Thyroid gland (tissue), 4 donors: ENCODE measurements at regions not wholly inside any gene's neighbourhood (a gene's known extent, or its start where the extent isn't known, plus 50 kb on each side); places are given as distances from the start of the nearest gene placed in this dataset.

ENCODE experiments used
- DNase-seq, 2 donors: peaks; one replicate each; pipeline ENCODE4 v3.0.0-alpha.2; 2019
- H3K27ac ChIP-seq, 3 donors: fragments of 200-600 bp; sonication (generic); 1 replicate in 2 of 3; 2 replicates in 1 of 3; pipeline ENCODE4 v1.5.1; 2016 to 2019; ENCODE audit warnings: mild to moderate bottlenecking in 1 of 3, moderate library complexity in 1 of 3
- H3K27me3 ChIP-seq: fragments of 200-600 bp; sonication (generic); one replicate; pipeline ENCODE4 v1.5.1; 2019
- H3K36me3 ChIP-seq, 2 donors: fragments of 200-600 bp; sonication (generic); one replicate each; pipeline ENCODE4 v1.5.1; 2016 to 2019
- H3K4me1 ChIP-seq, 2 donors: fragments of 200-600 bp; sonication (generic); one replicate each; pipeline ENCODE4 v1.5.1; 2017 to 2019
- H3K4me3 ChIP-seq, 3 donors: fragments of 200-600 bp; sonication (generic); replicated peaks in 1 of 3; 1 replicate in 2 of 3; 2 replicates in 1 of 3; pipeline ENCODE4 v1.5.1; 2016; ENCODE audit warnings: mild to moderate bottlenecking in 1 of 3
- H3K9me3 ChIP-seq: fragments of 200-600 bp; sonication (generic); one replicate; pipeline ENCODE4 v1.5.1; 2017
- POLR2A ChIP-seq, 2 donors: fragments of 450-650 bp; IDR thresholded peaks; one replicate each; pipeline ENCODE4 v1.6.1; 2017; ENCODE audit warnings: antibody characterized with exemption in 2 of 2, mild to moderate bottlenecking in 2 of 2, moderate library complexity in 1 of 2
- WGBS, 2 donors: methylation state at CpG; one replicate each; pipeline ENCODE4 v1.1.5; 2017; 5-methylcytosine and 5-hydroxymethylcytosine counted together
- intact Hi-C: fragments of 100-400 bp; cut with DNase I; formaldehyde crosslinking; loops from one replicate; pipeline ENCODE4 v1.15.1; 2023
- TF ChIP-seq, protein P1 (sequence below), 6 experiments: fragments of 200-600 bp in 3 of 6; fragments of 450-650 bp in 3 of 6; sonication (generic) in 3 of 6; IDR thresholded peaks; one replicate each; pipeline ENCODE4 v1.5.1; 2016 to 2019; ENCODE audit warnings: antibody characterized with exemption in 6 of 6, mild to moderate bottlenecking in 2 of 6, inconsistent platforms in 1 of 6, moderate library complexity in 1 of 6

GRCh38 chr5:114062932-114063867 is 298.7 kb upstream of the KCNN2 start:
- Histone ChIP-seq H3K27me3 (no peaks in the 10 kb centered on the region), H3K4me3 (no peak overlapping the region), H3K36me3 (no peaks in the 10 kb centered on the region), H3K4me1 (no peaks in the 10 kb centered on the region), H3K9me3 (no peaks in the 10 kb centered on the region), H3K27ac (no peak overlapping the region)
- intact Hi-C loops = no loop called here
- DNase-seq = no peak
- TF ChIP-seq, protein P1, sequence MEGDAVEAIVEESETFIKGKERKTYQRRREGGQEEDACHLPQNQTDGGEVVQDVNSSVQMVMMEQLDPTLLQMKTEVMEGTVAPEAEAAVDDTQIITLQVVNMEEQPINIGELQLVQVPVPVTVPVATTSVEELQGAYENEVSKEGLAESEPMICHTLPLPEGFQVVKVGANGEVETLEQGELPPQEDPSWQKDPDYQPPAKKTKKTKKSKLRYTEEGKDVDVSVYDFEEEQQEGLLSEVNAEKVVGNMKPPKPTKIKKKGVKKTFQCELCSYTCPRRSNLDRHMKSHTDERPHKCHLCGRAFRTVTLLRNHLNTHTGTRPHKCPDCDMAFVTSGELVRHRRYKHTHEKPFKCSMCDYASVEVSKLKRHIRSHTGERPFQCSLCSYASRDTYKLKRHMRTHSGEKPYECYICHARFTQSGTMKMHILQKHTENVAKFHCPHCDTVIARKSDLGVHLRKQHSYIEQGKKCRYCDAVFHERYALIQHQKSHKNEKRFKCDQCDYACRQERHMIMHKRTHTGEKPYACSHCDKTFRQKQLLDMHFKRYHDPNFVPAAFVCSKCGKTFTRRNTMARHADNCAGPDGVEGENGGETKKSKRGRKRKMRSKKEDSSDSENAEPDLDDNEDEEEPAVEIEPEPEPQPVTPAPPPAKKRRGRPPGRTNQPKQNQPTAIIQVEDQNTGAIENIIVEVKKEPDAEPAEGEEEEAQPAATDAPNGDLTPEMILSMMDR (IDR thresholded peaks at IDR 0.05) = no peak
- no peak for TF ChIP-seq POLR2A (IDR thresholded peaks at IDR 0.05)

DNA sequence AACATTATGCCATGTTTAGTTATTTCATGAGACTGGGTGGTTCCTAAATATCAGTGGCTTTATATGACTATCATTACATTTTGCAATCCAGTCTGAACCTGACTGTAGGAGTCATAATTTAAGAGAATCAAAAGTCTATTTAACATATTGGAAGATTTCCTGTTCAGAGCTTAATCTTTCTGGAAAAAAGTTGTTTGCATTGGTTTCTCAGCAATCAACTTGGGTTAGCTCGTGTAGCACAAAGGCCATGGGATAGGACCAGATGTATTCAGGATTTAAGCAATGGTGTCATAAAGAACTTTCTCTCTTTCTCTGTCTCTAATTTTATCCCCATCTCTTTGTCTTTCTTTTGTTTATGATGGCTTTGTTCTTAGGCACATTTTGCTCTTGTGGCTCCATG is 296.0 kb upstream of the KCNN2 start:
- Histone ChIP-seq H3K4me3 (no peak overlapping the region), H3K9me3 (no peaks in the 10 kb centered on the region), H3K36me3 (no peaks in the 10 kb centered on the region), H3K4me1 (no peaks in the 10 kb centered on the region), H3K27ac (no peak overlapping the region), H3K27me3 (no peaks in the 10 kb centered on the region)
- no peak for DNase-seq
- intact Hi-C loops = no loop called here
- TF ChIP-seq POLR2A (IDR thresholded peaks at IDR 0.05) = no peak
- TF ChIP-seq, protein P1 (IDR thresholded peaks at IDR 0.05) = no peak
- 65 to 68% methylated on average over 1 of the region's 1 CpG for WGBS, 2 donors

GRCh38 chr5:114070093-114070722 is 291.7 kb upstream of the KCNN2 start:
- no peaks in the 10 kb centered on the region for H3K9me3 ChIP-seq
- TF ChIP-seq POLR2A (IDR thresholded peaks at IDR 0.05) = no peak
- H3K27ac ChIP-seq = no peak overlapping the region
- 72 to 76% methylated on average over 7 of the region's 7 CpGs for WGBS, 2 donors
- H3K4me1 ChIP-seq = no peaks in the 10 kb centered on the region
- H3K4me3 ChIP-seq = no peak overlapping the region
- intact Hi-C loops = no loop called here
- no peak for DNase-seq
- H3K27me3 ChIP-seq = no peaks in the 10 kb centered on the region
- no peaks in the 10 kb centered on the region for H3K36me3 ChIP-seq

DNA sequence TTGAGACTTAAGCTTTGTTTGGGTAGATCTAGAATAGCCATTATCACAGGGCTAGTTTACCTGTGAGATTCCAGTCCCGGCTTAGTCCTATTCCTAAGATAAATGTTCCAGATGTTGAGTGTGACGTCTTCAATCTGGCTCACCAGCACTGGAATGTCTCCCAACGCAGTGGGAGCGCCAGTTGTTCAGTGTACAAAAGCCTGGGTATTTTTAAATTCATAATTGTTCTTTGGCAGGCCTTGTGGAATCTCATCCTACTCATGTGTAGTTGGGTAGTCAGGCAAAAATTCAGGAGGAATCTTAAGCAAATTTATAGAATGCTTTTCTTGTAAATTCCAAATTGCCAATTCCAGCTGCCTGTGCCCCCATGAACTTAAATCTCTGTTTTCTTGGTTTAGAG is 272.6 kb upstream of the KCNN2 start:
- WGBS, 2 donors = 61 to 62% methylated on average over 4 of the region's 4 CpGs

DNA sequence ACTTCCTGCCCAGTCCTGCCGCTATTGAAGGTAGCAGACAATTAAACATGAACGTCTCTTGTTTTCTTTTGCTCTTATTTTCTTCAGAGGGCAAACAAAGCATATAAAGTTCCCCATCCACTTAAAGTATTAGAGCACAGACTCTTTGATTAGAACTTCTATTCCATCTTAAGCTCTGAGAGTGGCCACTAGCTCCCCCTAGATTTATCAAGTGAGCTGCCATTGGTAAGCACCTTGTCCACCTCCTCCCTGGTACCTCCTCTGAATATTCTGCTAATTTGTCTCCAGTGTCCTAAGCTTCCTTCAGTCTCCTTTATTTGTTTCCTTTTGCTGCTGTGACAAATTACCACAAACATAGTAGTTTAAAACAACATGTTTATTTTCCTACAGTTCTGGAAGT is 264.3 kb upstream of the KCNN2 start:
- WGBS, 2 donors = 58 to 61% methylated on average over 2 of the region's 2 CpGs
- Histone ChIP-seq H3K27ac (no peak overlapping the region), H3K4me3 (no peak overlapping the region), H3K4me1 (no peaks in the 10 kb centered on the region), H3K36me3 (no peaks in the 10 kb centered on the region), H3K9me3 (no peaks in the 10 kb centered on the region), H3K27me3 (no peaks in the 10 kb centered on the region)
- no peak for DNase-seq
- intact Hi-C loops = no loop called here
- no peak for TF ChIP-seq POLR2A (IDR thresholded peaks at IDR 0.05)
- TF ChIP-seq, protein P1 (IDR thresholded peaks at IDR 0.05) = no peak

More for the DNA sequence above, 272.6 kb upstream of the KCNN2 start:
- no peak for TF ChIP-seq POLR2A (IDR thresholded peaks at IDR 0.05)
- TF ChIP-seq, protein P1 (IDR thresholded peaks at IDR 0.05) = no peak
- Histone ChIP-seq H3K9me3 (no peaks in the 10 kb centered on the region), H3K36me3 (no peaks in the 10 kb centered on the region), H3K27ac (no peak overlapping the region), H3K4me1 (no peaks in the 10 kb centered on the region), H3K27me3 (no peaks in the 10 kb centered on the region), H3K4me3 (no peak overlapping the region)
- intact Hi-C loops = no loop called here
- DNase-seq = no peak
